Endothelial cell of umbilical vein (primary cell): ENCODE measurements at regions not wholly inside any gene's neighbourhood (a gene's known extent, or its start where the extent isn't known, plus 50 kb on each side); places are given as distances from the start of the nearest gene placed in this dataset.

Experiments
- BruUV-seq: library from RNA; stranded (reverse); fragments of 400-500 nt; replicated peaks from 2 replicates; lab custom pipeline; 2021; lab: Mats Ljungman, UMichigan
- CTCF ChIA-PET: fragments of 300-600, 350-600 bp; sonication (Branson Sonifier 250); formaldehyde crosslinking; loops from one replicate; lab custom pipeline; 2021; ENCODE audit warnings: antibody characterized with exemption, inconsistent platforms; lab: Charles Lee
- POLR2A ChIA-PET: fragments of 300-600, 350-600 bp; sonication (Branson Sonifier 250); formaldehyde crosslinking; loops from one replicate; lab custom pipeline; 2021; ENCODE audit warnings: antibody characterized with exemption, inconsistent platforms; lab: Charles Lee
- DNase-seq: peaks from one replicate; pipeline ENCODE4 v3.0.0-alpha.2; 2011; ENCODE audit warnings: low read depth, low spot score
- FAIRE-seq: peaks from 2 replicates; lab custom pipeline; 2011; peaks lifted over from hg19 to GRCh38; lab: Jason Lieb, UNC
- H2AFZ ChIP-seq: 2 replicates; pipeline ENCODE4 v1.6.0; 2012; ENCODE audit warnings: low read depth, low read length, control low read depth, inconsistent platforms
- H3K27ac ChIP-seq: 2 replicates; pipeline ENCODE4 v1.5.1; 2011; ENCODE audit warnings: low read depth, mild to moderate bottlenecking, control low read depth, low read length, moderate library complexity; ENCODE audit not compliant: insufficient read depth
- H3K27me3 ChIP-seq, 2 experiments: 2 replicates each; pipeline versions ENCODE4 v1.6.0 to v1.6.1; 2011; ENCODE audit warnings: low read length in 2 of 2, mixed read lengths in 1 of 2; ENCODE audit not compliant: control insufficient read depth in 2 of 2, insufficient read depth in 2 of 2
- H3K36me3 ChIP-seq, 2 experiments: 2 replicates in 1 of 2; 3 replicates in 1 of 2; pipeline ENCODE4 v1.5.1; 2011; ENCODE audit warnings: low read length in 2 of 2, mild to moderate bottlenecking in 1 of 2, moderate library complexity in 1 of 2; ENCODE audit not compliant: control insufficient read depth in 2 of 2, insufficient read depth in 2 of 2; ENCODE audit errors: extremely low read depth in 1 of 2
- H3K4me1 ChIP-seq: 3 replicates; pipeline ENCODE4 v1.5.1; 2011; ENCODE audit warnings: mild to moderate bottlenecking, low read length; ENCODE audit not compliant: control insufficient read depth, insufficient read depth; ENCODE audit errors: extremely low read depth
- H3K4me2 ChIP-seq: 2 replicates; pipeline ENCODE4 v1.6.1; 2011; ENCODE audit warnings: low read length, control low read depth, mixed read lengths; ENCODE audit not compliant: insufficient read depth
- H3K4me3 ChIP-seq, 3 experiments: fragments of 200-600 bp in 1 of 3; sonication (generic), shearing (Covaris generic) in 1 of 3; replicated peaks in 1 of 3; 2 replicates each; pipeline ENCODE4 v1.5.1; 2011 to 2016; ENCODE audit warnings: control low read depth in 3 of 3, low read length in 3 of 3, mild to moderate bottlenecking in 2 of 3, inconsistent platforms in 1 of 3, low read depth in 1 of 3, moderate library complexity in 1 of 3; ENCODE audit not compliant: insufficient read depth in 1 of 3
- H3K79me2 ChIP-seq: 2 replicates; pipeline ENCODE4 v1.6.0; 2012; ENCODE audit warnings: low read length, inconsistent platforms; ENCODE audit not compliant: control insufficient read depth, insufficient read depth
- H3K9ac ChIP-seq: replicated peaks from 2 replicates; pipeline ENCODE3; 2011; ENCODE audit warnings: low read length, control low read depth; ENCODE audit not compliant: insufficient read depth; ENCODE audit errors: extremely low read depth
- H3K9me1 ChIP-seq: replicated peaks from 3 replicates; pipeline ENCODE4 v1.6.0; 2011; ENCODE audit warnings: mild to moderate bottlenecking, low read length; ENCODE audit not compliant: control insufficient read depth, insufficient read depth; ENCODE audit errors: extremely low read depth
- H3K9me3 ChIP-seq: replicated peaks from 2 replicates; pipeline ENCODE4 v1.5.1; 2012; ENCODE audit warnings: low read length, inconsistent platforms; ENCODE audit not compliant: control insufficient read depth, insufficient read depth
- H4K20me1 ChIP-seq: replicated peaks from 2 replicates; pipeline ENCODE3; 2011; ENCODE audit warnings: mild to moderate bottlenecking, low read length; ENCODE audit not compliant: control insufficient read depth, insufficient read depth; ENCODE audit errors: extremely low read depth
- EZH2 ChIP-seq: IDR thresholded peaks from 2 replicates; pipeline ENCODE4 v1.6.1; 2012; ENCODE audit warnings: borderline replicate concordance, low read depth, mild to moderate bottlenecking, moderate library complexity, low read length, inconsistent platforms; ENCODE audit not compliant: severe bottlenecking
- GATA2 ChIP-seq: IDR thresholded peaks from 2 replicates; pipeline ENCODE4 v1.7.0; 2011; ENCODE audit warnings: low read depth, mild to moderate bottlenecking, moderate library complexity, mixed read lengths, low read length; ENCODE audit not compliant: insufficient read length, insufficient read depth
- JUN ChIP-seq: IDR thresholded peaks from 2 replicates; pipeline ENCODE4 v1.6.1; 2011; ENCODE audit warnings: borderline replicate concordance, low read depth; ENCODE audit not compliant: insufficient read length, insufficient read depth
- MYC ChIP-seq: IDR thresholded peaks from one replicate; pipeline ENCODE4 v1.6.1; 2011; ENCODE audit warnings: mild to moderate bottlenecking, low read depth, low read length
- POLR2A ChIP-seq: IDR thresholded peaks from 2 replicates; pipeline ENCODE4 v1.6.1; 2012; ENCODE audit warnings: low read depth, mild to moderate bottlenecking, control low read depth, low read length
- POLR2AphosphoS5 ChIP-seq: IDR thresholded peaks from 2 replicates; pipeline ENCODE4 v1.6.1; 2012; ENCODE audit warnings: low read depth, mild to moderate bottlenecking, control low read depth, low read length, moderate library complexity; ENCODE audit not compliant: insufficient read depth
- dilution Hi-C: fragments of 300-500 bp; cut with MboI; formaldehyde crosslinking; loops from one replicate; pipeline ENCODE4 v1.15.0; 2019; ENCODE audit warnings: low sequenced_read_pairs; ENCODE audit not compliant: extremely low pct_ligation_motif_present
- intact Hi-C: fragments of 100-400 bp; cut with micrococcal nuclease; formaldehyde crosslinking; loops from one replicate; pipeline ENCODE4 v1.10.0; 2022
- TF ChIP-seq, protein P1 (sequence below), 2 donors: IDR thresholded peaks; 1 replicate in 1 of 2; 2 replicates in 1 of 2; pipeline ENCODE4 v1.5.1; 2011; ENCODE audit warnings: low read length in 2 of 2, mild to moderate bottlenecking in 2 of 2, moderate library complexity in 2 of 2, control low read depth in 1 of 2, inconsistent platforms in 1 of 2, low read depth in 1 of 2; ENCODE audit not compliant: insufficient read depth in 1 of 2; ENCODE audit errors: extremely low read depth in 1 of 2
- TF ChIP-seq, protein P2 (sequence below): IDR thresholded peaks from 2 replicates; pipeline ENCODE4 v1.6.1; 2011; ENCODE audit not compliant: insufficient read depth, insufficient read length

GRCh38 chr6:26304213-26304796, 60.7 kb upstream of the BTN3A2 start:
- DNase-seq (no peak), FAIRE-seq (no peak)
- dilution Hi-C loops: no loop called here
- Histone ChIP-seq H3K9me1 (no peaks in the 10 kb centered on the region), H2AFZ (no peak overlapping the region), H3K27me3 (peaks cover 14 to 20% of the 10 kb centered on the region in 2 experiments), H3K79me2 (no peaks in the 10 kb centered on the region), H3K36me3 (no peaks in the 10 kb centered on the region), H4K20me1 (no peaks in the 10 kb centered on the region), H3K4me3 (peak overlapping the region in 1 of 3 experiments; percentile 64), H3K9me3 (no peaks in the 10 kb centered on the region), H3K9ac (no peak overlapping the region), H3K4me1 (no peaks in the 10 kb centered on the region), H3K4me2 (no peak overlapping the region), H3K27ac (no peak overlapping the region)
- no TSS peak for BruUV-seq
- POLR2A ChIA-PET: interaction anchor here (1.1 kb wide), 1 partner anchor 88 kb away, joined by 4 read pairs; a partner anchor contains a TSS
- TF ChIP-seq, protein P1, sequence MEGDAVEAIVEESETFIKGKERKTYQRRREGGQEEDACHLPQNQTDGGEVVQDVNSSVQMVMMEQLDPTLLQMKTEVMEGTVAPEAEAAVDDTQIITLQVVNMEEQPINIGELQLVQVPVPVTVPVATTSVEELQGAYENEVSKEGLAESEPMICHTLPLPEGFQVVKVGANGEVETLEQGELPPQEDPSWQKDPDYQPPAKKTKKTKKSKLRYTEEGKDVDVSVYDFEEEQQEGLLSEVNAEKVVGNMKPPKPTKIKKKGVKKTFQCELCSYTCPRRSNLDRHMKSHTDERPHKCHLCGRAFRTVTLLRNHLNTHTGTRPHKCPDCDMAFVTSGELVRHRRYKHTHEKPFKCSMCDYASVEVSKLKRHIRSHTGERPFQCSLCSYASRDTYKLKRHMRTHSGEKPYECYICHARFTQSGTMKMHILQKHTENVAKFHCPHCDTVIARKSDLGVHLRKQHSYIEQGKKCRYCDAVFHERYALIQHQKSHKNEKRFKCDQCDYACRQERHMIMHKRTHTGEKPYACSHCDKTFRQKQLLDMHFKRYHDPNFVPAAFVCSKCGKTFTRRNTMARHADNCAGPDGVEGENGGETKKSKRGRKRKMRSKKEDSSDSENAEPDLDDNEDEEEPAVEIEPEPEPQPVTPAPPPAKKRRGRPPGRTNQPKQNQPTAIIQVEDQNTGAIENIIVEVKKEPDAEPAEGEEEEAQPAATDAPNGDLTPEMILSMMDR (IDR thresholded peaks at IDR 0.05; ENCODE audit: extremely low read depth in 1 of 2, insufficient read depth in 1 of 2, low read depth in 1 of 2, low read length in 2 of 2): no peak
- TF ChIP-seq GATA2: no peak
- TF ChIP-seq EZH2: no peak
- TF ChIP-seq, protein P2, sequence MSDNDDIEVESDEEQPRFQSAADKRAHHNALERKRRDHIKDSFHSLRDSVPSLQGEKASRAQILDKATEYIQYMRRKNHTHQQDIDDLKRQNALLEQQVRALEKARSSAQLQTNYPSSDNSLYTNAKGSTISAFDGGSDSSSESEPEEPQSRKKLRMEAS: no peak
- TF ChIP-seq MYC: no peak
- no peak for TF ChIP-seq POLR2AphosphoS5
- TF ChIP-seq POLR2A: no peak
- no peak for TF ChIP-seq JUN
- intact Hi-C loops: no loop called here
- CTCF ChIA-PET: no interaction called here
